IMR-90 (cell line): ENCODE measurements at regions not wholly inside any gene's neighbourhood (a gene's known extent, or its start where the extent isn't known, plus 50 kb on each side); places are given as distances from the start of the nearest gene placed in this dataset.

Experiments
- ATAC-seq: fragments of 200-7000 bp; cut with Tn5 transposase; 2 replicates; pipeline ENCODE4 v1.9.1; 2020; ENCODE audit warnings: low read depth, mild to moderate bottlenecking, moderate library complexity
- BruUV-seq: library from RNA; stranded (reverse); fragments of 400-500 nt; replicated peaks from 2 replicates; lab custom pipeline; 2021; lab: Mats Ljungman, UMichigan
- CTCF ChIA-PET: fragments of 300-600 bp; formaldehyde crosslinking; extraction: SDS; loops from one replicate; lab custom pipeline; 2021; ENCODE audit warnings: antibody characterized with exemption; lab: Yijun Ruan, JAX
- POLR2A ChIA-PET: fragments of 300-600 bp; sonication (Branson Sonifier 250); formaldehyde crosslinking; loops from one replicate; lab custom pipeline; 2022; ENCODE audit warnings: antibody characterized with exemption; ENCODE audit not compliant: unreplicated experiment; lab: Charles Lee
- DNase-seq: peaks from one replicate; pipeline ENCODE4 v3.0.0; 2013
- H2AFZ ChIP-seq: replicated peaks from 2 replicates; pipeline ENCODE3; 2013; ENCODE audit warnings: low read length, mild to moderate bottlenecking; ENCODE audit not compliant: poor library complexity
- H2AK5ac ChIP-seq: 2 replicates; pipeline ENCODE4 v1.6.1; 2013; ENCODE audit warnings: low read depth, low read length, inconsistent platforms
- H2AK9ac ChIP-seq: replicated peaks from 2 replicates; pipeline ENCODE3; 2013; ENCODE audit warnings: mild to moderate bottlenecking, low read depth, low read length, moderate library complexity; ENCODE audit not compliant: poor library complexity
- H2BK120ac ChIP-seq: 2 replicates; pipeline ENCODE4 v1.6.1; 2013; ENCODE audit warnings: low read depth, low read length, inconsistent platforms
- H2BK15ac ChIP-seq: 3 replicates; pipeline ENCODE4 v1.6.1; 2013; ENCODE audit warnings: low read depth, low read length, inconsistent platforms
- H2BK20ac ChIP-seq: 2 replicates; pipeline ENCODE4 v1.6.1; 2013; ENCODE audit warnings: low read depth, mild to moderate bottlenecking, inconsistent platforms, low read length, moderate library complexity
- H2BK5ac ChIP-seq: 2 replicates; pipeline ENCODE4 v1.6.1; 2013; ENCODE audit warnings: mild to moderate bottlenecking, low read depth, low read length, inconsistent platforms; ENCODE audit not compliant: poor library complexity, severe bottlenecking
- H3K14ac ChIP-seq: replicated peaks from 2 replicates; pipeline ENCODE4 v1.6.1; 2013; ENCODE audit warnings: low read depth, low read length, inconsistent platforms
- H3K18ac ChIP-seq: 2 replicates; pipeline ENCODE4 v1.6.1; 2013; ENCODE audit warnings: low read depth, low read length, control low read depth
- H3K23ac ChIP-seq: 2 replicates; pipeline ENCODE4 v1.6.1; 2013; ENCODE audit warnings: low read depth, low read length, inconsistent platforms
- H3K27ac ChIP-seq: 2 replicates; pipeline ENCODE4 v1.5.1; 2013; ENCODE audit warnings: mild to moderate bottlenecking, control low read depth, low read length; ENCODE audit not compliant: insufficient read depth
- H3K27me3 ChIP-seq: 2 replicates; pipeline ENCODE4 v1.6.1; 2013; ENCODE audit warnings: low read length; ENCODE audit not compliant: control insufficient read depth, insufficient read depth
- H3K36me3 ChIP-seq: 2 replicates; pipeline ENCODE4 v1.6.1; 2013; ENCODE audit warnings: low read length, mixed read lengths; ENCODE audit not compliant: control insufficient read depth, insufficient read depth
- H3K4ac ChIP-seq: 2 replicates; pipeline ENCODE4 v1.6.1; 2013; ENCODE audit warnings: low read depth, low read length, inconsistent platforms
- H3K4me1 ChIP-seq: 2 replicates; pipeline ENCODE4 v1.6.1; 2013; ENCODE audit warnings: low read length, mixed read lengths; ENCODE audit not compliant: control insufficient read depth, insufficient read depth
- H3K4me2 ChIP-seq: 2 replicates; pipeline ENCODE4 v1.6.1; 2013; ENCODE audit warnings: low read depth, mild to moderate bottlenecking, control low read depth, low read length, moderate library complexity
- H3K4me3 ChIP-seq: 2 replicates; pipeline ENCODE4 v1.5.1; 2013; ENCODE audit warnings: low read depth, mild to moderate bottlenecking, control low read depth, low read length, moderate library complexity; ENCODE audit not compliant: insufficient read depth
- H3K56ac ChIP-seq: 2 replicates; pipeline ENCODE4 v1.6.1; 2013; ENCODE audit warnings: low read length, inconsistent platforms; ENCODE audit not compliant: insufficient read depth; ENCODE audit errors: extremely low read depth
- H3K79me1 ChIP-seq, 2 experiments: 2 replicates each; pipeline ENCODE4 v1.6.1; 2013; ENCODE audit warnings: low read length in 2 of 2, inconsistent platforms in 1 of 2, low read depth in 1 of 2
- H3K9ac ChIP-seq: 2 replicates; pipeline ENCODE4 v1.6.1; 2013; ENCODE audit warnings: low read depth, low read length, control low read depth
- H3K9me1 ChIP-seq: 2 replicates; pipeline ENCODE4 v1.6.1; 2013; ENCODE audit warnings: low read length, inconsistent platforms; ENCODE audit not compliant: insufficient read depth
- H3K9me3 ChIP-seq: 2 replicates; pipeline ENCODE4 v1.6.1; 2013; ENCODE audit warnings: low read length; ENCODE audit not compliant: control insufficient read depth, insufficient read depth
- H4K20me1 ChIP-seq: 2 replicates; pipeline ENCODE4 v1.6.1; 2013; ENCODE audit warnings: low read length, inconsistent platforms; ENCODE audit not compliant: insufficient read depth
- H4K5ac ChIP-seq: 2 replicates; pipeline ENCODE4 v1.6.1; 2013; ENCODE audit warnings: mild to moderate bottlenecking, low read depth, low read length, control low read depth
- H4K8ac ChIP-seq, 2 experiments: 2 replicates each; pipeline ENCODE4 v1.6.1; 2013; ENCODE audit warnings: low read depth in 2 of 2, low read length in 2 of 2, control low read depth in 1 of 2, inconsistent platforms in 1 of 2
- H4K91ac ChIP-seq: 2 replicates; pipeline ENCODE4 v1.6.1; 2013; ENCODE audit warnings: low read depth, low read length, inconsistent platforms; ENCODE audit not compliant: insufficient read depth
- BHLHE40 ChIP-seq: fragments of 150-350 bp; IDR thresholded peaks from 2 replicates; pipeline ENCODE4 v1.6.1; 2016; ENCODE audit warnings: mild to moderate bottlenecking, low read depth, low read length
- CEBPB ChIP-seq: IDR thresholded peaks from 2 replicates; pipeline ENCODE4 v1.6.1; 2012; ENCODE audit warnings: low read depth, low read length, improper control_type of control experiment
- CTCF ChIP-seq: conservative IDR thresholded peaks from 2 replicates; pipeline ENCODE4 v1.5.1; 2012; ENCODE audit warnings: mild to moderate bottlenecking, low read depth, low read length, improper control_type of control experiment
- ELK1 ChIP-seq: fragments of 150-350 bp; IDR thresholded peaks from 2 replicates; pipeline ENCODE4 v1.6.1; 2016; ENCODE audit warnings: low read depth, mild to moderate bottlenecking, low read length, moderate library complexity, borderline replicate concordance
- FOS ChIP-seq: fragments of 150-350 bp; IDR thresholded peaks from 2 replicates; pipeline ENCODE4 v1.6.1; 2016; ENCODE audit warnings: low read depth, low read length
- MAFK ChIP-seq: IDR thresholded peaks from 2 replicates; pipeline ENCODE4 v1.6.1; 2012; ENCODE audit warnings: low read depth, low read length, improper control_type of control experiment
- MAZ ChIP-seq: IDR thresholded peaks from 2 replicates; pipeline ENCODE4 v1.6.1; 2012; ENCODE audit warnings: low read depth, mild to moderate bottlenecking, low read length, improper control_type of control experiment, moderate library complexity, borderline replicate concordance
- MXI1 ChIP-seq: IDR thresholded peaks from 2 replicates; pipeline ENCODE4 v1.6.1; 2012; ENCODE audit warnings: low read depth, mild to moderate bottlenecking, low read length, moderate library complexity, borderline replicate concordance
- NFE2L2 ChIP-seq: fragments of 150-350 bp; IDR thresholded peaks from 2 replicates; pipeline ENCODE4 v1.6.1; 2016; ENCODE audit warnings: low read depth, mild to moderate bottlenecking, low read length
- POLR2A ChIP-seq: IDR thresholded peaks from 2 replicates; pipeline ENCODE4 v1.6.1; 2012; ENCODE audit warnings: mild to moderate bottlenecking, low read depth, low read length
- RAD21 ChIP-seq: IDR thresholded peaks from 2 replicates; pipeline ENCODE4 v1.6.1; 2012; ENCODE audit warnings: low read length, improper control_type of control experiment
- RCOR1 ChIP-seq: IDR thresholded peaks from 2 replicates; pipeline ENCODE4 v1.6.1; 2012; ENCODE audit warnings: mild to moderate bottlenecking, low read length, improper control_type of control experiment; ENCODE audit not compliant: insufficient replicate concordance
- RFX5 ChIP-seq: IDR thresholded peaks from 2 replicates; pipeline ENCODE4 v1.8.0; 2012; ENCODE audit warnings: low read depth, mild to moderate bottlenecking, low read length, moderate library complexity
- SMC3 ChIP-seq: fragments of 150-350 bp; IDR thresholded peaks from 2 replicates; pipeline ENCODE4 v1.6.1; 2016; ENCODE audit warnings: low read depth, mild to moderate bottlenecking, antibody characterized with exemption, low read length, moderate library complexity
- USF2 ChIP-seq: fragments of 150-350 bp; IDR thresholded peaks from 2 replicates; pipeline ENCODE4 v1.6.1; 2017; ENCODE audit warnings: mild to moderate bottlenecking, antibody characterized with exemption, low read length, low read depth
- dilution Hi-C: fragments of 300-500 bp; cut with HindIII; formaldehyde crosslinking; loops from one replicate; pipeline ENCODE4 v1.14.3; 2018; ENCODE audit warnings: low sequenced_read_pairs; ENCODE audit not compliant: unreplicated experiment
- in situ Hi-C: fragments of 300-500 bp; cut with MboI; formaldehyde crosslinking; loops from 3 replicates; pipeline ENCODE4 v1.14.3; 2019; ENCODE audit warnings: low sequenced_read_pairs, inconsistent platforms, mixed read lengths
- intact Hi-C: fragments of 100-400 bp; cut with micrococcal nuclease; formaldehyde crosslinking; loops from 2 replicates; pipeline ENCODE4 v1.10.0; 2022

DNA sequence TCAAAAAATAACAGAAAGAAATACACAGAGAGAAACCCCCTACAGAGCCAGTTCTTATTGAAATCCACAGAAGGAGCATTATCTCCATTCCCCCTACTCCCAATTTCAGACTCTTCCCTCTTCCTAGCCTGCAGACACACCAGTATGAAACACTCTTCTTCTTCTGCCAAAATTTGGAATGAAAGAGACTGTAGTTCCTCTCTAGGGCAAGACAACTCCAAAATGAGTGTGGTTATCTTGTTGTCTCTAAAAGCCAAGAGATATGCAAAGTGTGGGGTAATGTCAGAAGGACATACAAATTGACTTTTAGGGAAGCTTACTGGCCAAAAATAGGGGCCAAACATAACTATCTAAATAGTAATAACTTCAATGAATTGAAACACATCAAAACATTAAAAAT is 337.1 kb upstream of the SETBP1 start:
- Histone ChIP-seq H3K18ac (no peak overlapping the region), H3K9ac (no peak overlapping the region), H3K36me3 (no peaks in the 10 kb centered on the region), H2BK120ac (no peak overlapping the region), H3K4me1 (no peaks in the 10 kb centered on the region), H4K91ac (no peak overlapping the region), H3K79me1 (no peaks in the 10 kb centered on the region), H4K8ac (no peak overlapping the region), H3K9me1 (no peaks in the 10 kb centered on the region), H2BK5ac (no peak overlapping the region), H3K4me3 (no peak overlapping the region), H3K14ac (no peak overlapping the region), H3K27me3 (no peaks in the 10 kb centered on the region), H4K5ac (no peak overlapping the region), H2AK5ac (no peak overlapping the region), H3K23ac (no peak overlapping the region), H3K4me2 (no peak overlapping the region), H3K27ac (no peak overlapping the region), H2BK15ac (no peak overlapping the region), H3K9me3 (no peaks in the 10 kb centered on the region; the same call in none of the 2 replicates), H3K56ac (no peak overlapping the region), H2AFZ (no peak overlapping the region), H2BK20ac (no peak overlapping the region), H4K20me1 (no peaks in the 10 kb centered on the region), H2AK9ac (no peak overlapping the region), H3K4ac (no peak overlapping the region)
- in situ Hi-C loops = loop anchor here (25.0 kb wide), 1 partner anchor 706 kb away; no protein-coding TSS in a partner anchor
- DNase-seq (no peak), ATAC-seq (no peak)
- no TSS peak for BruUV-seq
- POLR2A ChIA-PET = no interaction called here
- no peak for TF ChIP-seq BHLHE40
- TF ChIP-seq RCOR1 = no peak
- TF ChIP-seq MAFK = no peak
- TF ChIP-seq RAD21 = no peak
- no peak for TF ChIP-seq NFE2L2
- TF ChIP-seq ELK1 = no peak
- no peak for TF ChIP-seq CTCF
- TF ChIP-seq FOS = no peak
- no peak for TF ChIP-seq POLR2A
- no peak for TF ChIP-seq CEBPB
- no peak for TF ChIP-seq SMC3
- no peak for TF ChIP-seq RFX5
- no peak for TF ChIP-seq MXI1
- no peak for TF ChIP-seq USF2
- no peak for TF ChIP-seq MAZ
- CTCF ChIA-PET = no interaction called here
- dilution Hi-C loops = no loop called here
- intact Hi-C loops = no loop called here
